Progenitor cell of endocrine pancreas (in vitro differentiated cells): ENCODE measurements at regions not wholly inside any gene's neighbourhood (a gene's known extent, or its start where the extent isn't known, plus 50 kb on each side); places are given as distances from the start of the nearest gene placed in this dataset.
A peak's percentile ranks its signal among the peaks of the same experiment; 100 is the strongest.

Experiments used
- DNase-seq: peaks from one replicate; pipeline ENCODE4 v3.0.0; 2021; ENCODE audit warnings: low spot score; ENCODE audit not compliant: unreplicated experiment
- H3K27ac Mint-ChIP-seq: 2 replicates; pipeline ENCODE4 v1.8.0; 2021; ENCODE audit warnings: mild to moderate bottlenecking, moderate library complexity, mixed read lengths
- H3K27me3 Mint-ChIP-seq: 2 replicates; pipeline ENCODE4 v1.8.0; 2021; ENCODE audit warnings: mixed read lengths
- H3K36me3 Mint-ChIP-seq: 2 replicates; pipeline ENCODE4 v1.8.0; 2022; ENCODE audit warnings: mixed read lengths; ENCODE audit not compliant: insufficient read depth
- H3K4me1 Mint-ChIP-seq: 2 replicates; pipeline ENCODE4 v1.8.0; 2021; ENCODE audit warnings: low read depth, mixed read lengths
- H3K4me3 Mint-ChIP-seq: 2 replicates; pipeline ENCODE4 v1.8.0; 2021; ENCODE audit warnings: low read depth, mild to moderate bottlenecking, moderate library complexity, mixed read lengths
- H3K9me3 Mint-ChIP-seq: 2 replicates; pipeline ENCODE4 v1.8.0; 2021; ENCODE audit warnings: low read depth, mixed read lengths
- CTCF ChIP-seq: fragments of 200-600 bp; sonication (generic); IDR thresholded peaks from one replicate; pipeline ENCODE4 v1.5.0; 2021; ENCODE audit warnings: antibody characterized with exemption, mild to moderate bottlenecking; ENCODE audit not compliant: unreplicated experiment

- H3K9me3 Mint-ChIP-seq, result no peaks in the 10 kb centered on the region
- no peak for DNase-seq
- H3K27ac Mint-ChIP-seq, result peak overlapping the region; percentile 21
- peaks cover 38% of the 10 kb centered on the region for H3K4me1 Mint-ChIP-seq
- H3K36me3 Mint-ChIP-seq, result peaks cover 2% of the 10 kb centered on the region
- no peak for TF ChIP-seq CTCF
- no peak overlapping the region for H3K4me3 Mint-ChIP-seq
- peaks cover 95% of the 10 kb centered on the region for H3K27me3 Mint-ChIP-seq
Measured at GRCh38 chr15:69577397-69577796, 124.8 kb downstream of the RPLP1 start.

GRCh38 chr15:69578252-69578651 lies 125.6 kb downstream of the RPLP1 start:
- H3K4me3 Mint-ChIP-seq, result no peak overlapping the region
- no peak overlapping the region for H3K27ac Mint-ChIP-seq

GRCh38 chr15:69578787-69579583 lies 126.4 kb downstream of the RPLP1 start:
- DNase-seq, result no peak

More at GRCh38 chr15:69578252-69578651, 125.6 kb downstream of the RPLP1 start:
- no peak for DNase-seq
- Mint-ChIP-seq H3K4me1 (peaks cover 38% of the 10 kb centered on the region), H3K27me3 (peaks cover 88% of the 10 kb centered on the region), H3K9me3 (no peaks in the 10 kb centered on the region), H3K36me3 (peaks cover 2% of the 10 kb centered on the region)
- TF ChIP-seq CTCF, result no peak

GRCh38 chr15:69579950-69580618 lies 127.5 kb downstream of the RPLP1 start:
- TF ChIP-seq CTCF, result no peak
- no peak for DNase-seq
- no peak overlapping the region for H3K27ac Mint-ChIP-seq
- no peak overlapping the region for H3K4me3 Mint-ChIP-seq
- peaks cover 2% of the 10 kb centered on the region for H3K36me3 Mint-ChIP-seq
- H3K27me3 Mint-ChIP-seq, result peaks cover 87% of the 10 kb centered on the region
- H3K9me3 Mint-ChIP-seq, result no peaks in the 10 kb centered on the region
- H3K4me1 Mint-ChIP-seq, result peaks cover 46% of the 10 kb centered on the region

More at GRCh38 chr15:69578787-69579583, 126.4 kb downstream of the RPLP1 start:
- H3K27me3 Mint-ChIP-seq, result peaks cover 88% of the 10 kb centered on the region
- no peak overlapping the region for H3K27ac Mint-ChIP-seq
- H3K4me3 Mint-ChIP-seq, result no peak overlapping the region
- H3K9me3 Mint-ChIP-seq, result no peaks in the 10 kb centered on the region
- no peak for TF ChIP-seq CTCF
- H3K36me3 Mint-ChIP-seq, result peaks cover 2% of the 10 kb centered on the region
- H3K4me1 Mint-ChIP-seq, result peaks cover 44% of the 10 kb centered on the region

- H3K9me3 Mint-ChIP-seq, result no peaks in the 10 kb centered on the region
- DNase-seq, result no peak
- TF ChIP-seq CTCF, result no peak
- peaks cover 87% of the 10 kb centered on the region for H3K27me3 Mint-ChIP-seq
- H3K36me3 Mint-ChIP-seq, result no peaks in the 10 kb centered on the region
- H3K27ac Mint-ChIP-seq, result no peak overlapping the region
- H3K4me1 Mint-ChIP-seq, result peaks cover 28% of the 10 kb centered on the region
- no peak overlapping the region for H3K4me3 Mint-ChIP-seq
Measured at GRCh38 chr15:69583626-69584025, 131.0 kb downstream of the RPLP1 start.
